Loucy (cell line): ENCODE measurements at regions not wholly inside any gene's neighbourhood (a gene's known extent, or its start where the extent isn't known, plus 50 kb on each side); places are given as distances from the start of the nearest gene placed in this dataset.

Experiments
- H2AFZ ChIP-seq: fragments of 200-600 bp; sonication (generic); 2 replicates; pipeline ENCODE4 v1.6.0; 2016; ENCODE audit warnings: antibody characterized with exemption, mild to moderate bottlenecking, low read length, moderate library complexity
- H3F3A ChIP-seq: fragments of 200-600 bp; 2 replicates; pipeline ENCODE4 v1.6.0; 2016; ENCODE audit warnings: antibody characterized with exemption, low read depth, mild to moderate bottlenecking
- H3K27me3 ChIP-seq: fragments of 200-600 bp; sonication (generic); 2 replicates; pipeline ENCODE4 v1.6.1; 2014; ENCODE audit warnings: low read length, mild to moderate bottlenecking; ENCODE audit not compliant: insufficient read depth, poor library complexity, severe bottlenecking
- H3K36me3 ChIP-seq: fragments of 200-600 bp; sonication (generic); 2 replicates; pipeline ENCODE4 v1.6.1; 2016; ENCODE audit warnings: low read length; ENCODE audit not compliant: insufficient read depth
- H3K4me1 ChIP-seq: fragments of 200-600 bp; sonication (generic); 2 replicates; pipeline ENCODE4 v1.5.1; 2014; ENCODE audit warnings: low read length, mild to moderate bottlenecking; ENCODE audit not compliant: insufficient read depth, poor library complexity, severe bottlenecking
- H3K4me2 ChIP-seq: fragments of 200-600 bp; sonication (generic); 2 replicates; pipeline ENCODE4 v1.6.0; 2014; ENCODE audit warnings: antibody characterized with exemption, low read length, low read depth, mild to moderate bottlenecking; ENCODE audit not compliant: poor library complexity, severe bottlenecking
- H3K4me3 ChIP-seq: fragments of 200-600 bp; sonication (generic); 2 replicates; pipeline ENCODE4 v1.5.1; 2014; ENCODE audit warnings: low read length, mild to moderate bottlenecking, mixed read lengths; ENCODE audit not compliant: poor library complexity, severe bottlenecking
- H3K79me2 ChIP-seq: fragments of 200-600 bp; sonication (generic); 2 replicates; pipeline ENCODE4 v1.6.1; 2014; ENCODE audit warnings: low read length; ENCODE audit not compliant: insufficient read depth
- H3K9ac ChIP-seq: fragments of 200-600 bp; sonication (generic); 2 replicates; pipeline ENCODE4 v1.6.0; 2014; ENCODE audit warnings: mild to moderate bottlenecking, low read depth, low read length, moderate library complexity; ENCODE audit not compliant: poor library complexity, severe bottlenecking
- H3K9me2 ChIP-seq: fragments of 200-600 bp; sonication (generic); replicated peaks from 2 replicates; pipeline ENCODE4 v1.6.1; 2016; ENCODE audit warnings: low read depth, low read length, mixed read lengths
- H3K9me3 ChIP-seq: fragments of 200-600 bp; sonication (generic); 2 replicates; pipeline ENCODE4 v1.6.1; 2014; ENCODE audit warnings: mild to moderate bottlenecking, antibody characterized with exemption, low read length, low read depth; ENCODE audit not compliant: insufficient read depth
- H4K20me1 ChIP-seq: fragments of 200-600 bp; sonication (generic); 2 replicates; pipeline ENCODE4 v1.6.0; 2014; ENCODE audit warnings: antibody characterized with exemption, low read length, mild to moderate bottlenecking; ENCODE audit not compliant: insufficient read depth, poor library complexity, severe bottlenecking
- CTCF ChIP-seq: fragments of 200-600 bp; sonication (generic); conservative IDR thresholded peaks from 2 replicates; pipeline ENCODE4 v1.5.1; 2014; ENCODE audit warnings: mild to moderate bottlenecking, antibody characterized with exemption, low read length
- EZH2phosphoT487 ChIP-seq: fragments of 200-600 bp; IDR thresholded peaks from 2 replicates; pipeline ENCODE4 v1.6.1; 2018; ENCODE audit warnings: antibody characterized with exemption, mild to moderate bottlenecking, moderate library complexity, borderline replicate concordance

- Histone ChIP-seq H3K27me3 (no peaks in the 10 kb centered on the region), H3F3A (no peaks in the 10 kb centered on the region), H3K36me3 (no peaks in the 10 kb centered on the region), H3K9me2 (no peaks in the 10 kb centered on the region), H2AFZ (no peak overlapping the region), H3K4me1 (no peaks in the 10 kb centered on the region), H3K79me2 (no peaks in the 10 kb centered on the region), H3K9me3 (no peaks in the 10 kb centered on the region), H3K4me3 (no peak overlapping the region), H4K20me1 (no peaks in the 10 kb centered on the region), H3K9ac (no peak overlapping the region), H3K4me2 (no peak overlapping the region)
- TF ChIP-seq CTCF (no peak), EZH2phosphoT487 (no peak)
Observed at GRCh38 chr4:171759274-171759673, 53.9 kb upstream of the GALNTL6 start.

- H3K4me1 ChIP-seq = no peaks in the 10 kb centered on the region
- no peaks in the 10 kb centered on the region for H3K79me2 ChIP-seq
- no peaks in the 10 kb centered on the region for H3K9me2 ChIP-seq
- H3F3A ChIP-seq = no peaks in the 10 kb centered on the region
- no peaks in the 10 kb centered on the region for H4K20me1 ChIP-seq
- no peaks in the 10 kb centered on the region for H3K36me3 ChIP-seq
- H3K27me3 ChIP-seq = no peaks in the 10 kb centered on the region
- H3K9me3 ChIP-seq = no peaks in the 10 kb centered on the region
- H2AFZ ChIP-seq = no peak overlapping the region
- TF ChIP-seq CTCF (no peak), EZH2phosphoT487 (no peak)
- H3K9ac ChIP-seq = no peak overlapping the region
- H3K4me2 ChIP-seq = no peak overlapping the region
- no peak overlapping the region for H3K4me3 ChIP-seq
Observed at GRCh38 chr4:171751538-171751937, 61.7 kb upstream of the GALNTL6 start.

GRCh38 chr4:171746418-171746817 is 66.8 kb upstream of the GALNTL6 start:
- Histone ChIP-seq H3K4me3 (no peak overlapping the region), H3K4me1 (no peaks in the 10 kb centered on the region), H3K4me2 (no peak overlapping the region), H3K79me2 (no peaks in the 10 kb centered on the region), H4K20me1 (no peaks in the 10 kb centered on the region), H3K36me3 (no peaks in the 10 kb centered on the region), H3K9ac (no peak overlapping the region), H3K9me2 (no peaks in the 10 kb centered on the region), H2AFZ (no peak overlapping the region), H3F3A (no peaks in the 10 kb centered on the region), H3K27me3 (no peaks in the 10 kb centered on the region), H3K9me3 (no peaks in the 10 kb centered on the region)
- TF ChIP-seq CTCF (no peak), EZH2phosphoT487 (no peak)
